SH-SY5Y (cell line): ENCODE measurements at regions not wholly inside any gene's neighbourhood (a gene's known extent, or its start where the extent isn't known, plus 50 kb on each side); places are given as distances from the start of the nearest gene placed in this dataset.

Source experiments
- GATA2 ChIP-seq: IDR thresholded peaks from 2 replicates; pipeline ENCODE4 v1.6.1; 2011; ENCODE audit warnings: mild to moderate bottlenecking, low read depth, low read length
- GATA3 ChIP-seq: IDR thresholded peaks from 2 replicates; pipeline ENCODE4 v1.6.1; 2011; ENCODE audit warnings: low read depth, mild to moderate bottlenecking, low read length, moderate library complexity

DNA sequence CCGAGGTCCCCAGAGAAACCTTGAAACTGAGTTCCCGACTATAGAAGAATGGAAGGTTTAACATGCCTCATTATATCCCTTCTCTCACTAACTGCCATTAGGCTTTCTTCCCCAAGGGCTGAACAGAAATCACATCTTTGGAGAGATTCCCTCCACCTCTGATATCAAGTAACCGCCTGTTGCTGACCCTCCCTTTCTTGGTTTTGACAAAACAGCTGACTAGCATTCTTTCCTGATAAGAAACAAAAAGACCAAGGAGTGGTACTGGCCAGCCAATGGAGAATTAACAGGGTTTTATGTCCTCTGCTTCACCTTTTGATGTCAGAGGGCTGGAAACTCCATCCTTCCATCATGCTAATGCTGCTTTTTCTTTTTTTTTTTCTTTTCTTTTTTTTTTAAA, 176.6 kb upstream of the ADGRB3 start:
- TF ChIP-seq GATA3 (no peak), GATA2 (no peak)

DNA sequence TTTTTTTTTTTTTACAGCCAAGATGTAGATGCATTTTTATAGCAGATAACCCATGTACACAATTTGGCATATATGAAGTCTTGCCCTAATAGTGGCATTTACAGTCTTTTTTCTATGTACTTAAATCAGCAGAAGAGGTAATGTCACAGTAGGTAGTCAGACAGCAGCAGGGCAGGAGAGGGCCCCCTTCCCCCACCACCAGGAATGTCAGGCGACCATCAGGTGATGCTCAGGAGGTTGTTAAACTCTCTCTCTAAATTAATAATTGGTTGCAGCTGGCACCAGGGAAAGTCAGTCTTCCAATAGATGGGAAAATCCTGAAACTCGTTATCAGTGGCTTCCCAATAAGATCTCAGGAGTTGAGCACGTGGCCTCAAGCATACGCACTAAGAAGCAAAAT, 188.0 kb upstream of the ADGRB3 start:
- no peak for TF ChIP-seq GATA2
- no peak for TF ChIP-seq GATA3

DNA sequence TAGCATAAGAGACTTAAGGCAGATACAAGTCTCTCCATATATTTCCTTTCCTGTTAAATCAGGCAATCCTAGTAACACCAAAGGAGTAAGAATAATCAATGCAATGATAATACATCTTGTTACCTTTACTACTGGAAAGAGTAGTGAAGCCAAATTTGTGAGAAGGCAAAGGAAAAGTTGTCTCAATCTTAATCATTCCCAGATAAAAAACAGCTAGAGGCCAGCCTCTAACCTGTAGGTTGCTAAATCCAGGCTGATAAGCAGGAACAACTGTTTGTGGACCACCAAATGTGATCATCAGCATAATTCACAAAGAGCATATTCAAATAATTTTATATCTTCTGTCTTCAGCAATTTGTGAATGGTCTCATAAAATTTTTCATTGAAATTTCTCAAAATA, 189.2 kb upstream of the ADGRB3 start:
- no peak for TF ChIP-seq GATA2
- no peak for TF ChIP-seq GATA3

DNA sequence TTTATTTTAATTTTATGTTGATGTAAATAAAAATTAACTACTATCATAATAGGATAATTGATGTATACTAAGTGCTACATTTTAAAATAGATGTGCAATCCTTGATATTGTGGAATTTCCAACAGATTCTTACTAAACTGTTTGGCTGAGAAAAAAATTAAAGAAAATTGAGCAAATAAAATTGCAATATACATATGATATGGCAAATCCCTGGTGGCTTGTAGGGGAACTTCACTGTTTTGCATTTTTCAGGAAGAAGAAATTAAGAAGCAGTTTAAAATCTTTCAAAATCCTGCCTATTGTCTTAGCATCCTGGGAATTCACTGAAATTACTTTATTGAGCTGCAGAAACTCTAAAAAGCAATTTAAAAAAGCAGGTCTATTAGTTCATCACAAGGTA, 191.4 kb upstream of the ADGRB3 start:
- TF ChIP-seq GATA2 (no peak), GATA3 (no peak)

DNA sequence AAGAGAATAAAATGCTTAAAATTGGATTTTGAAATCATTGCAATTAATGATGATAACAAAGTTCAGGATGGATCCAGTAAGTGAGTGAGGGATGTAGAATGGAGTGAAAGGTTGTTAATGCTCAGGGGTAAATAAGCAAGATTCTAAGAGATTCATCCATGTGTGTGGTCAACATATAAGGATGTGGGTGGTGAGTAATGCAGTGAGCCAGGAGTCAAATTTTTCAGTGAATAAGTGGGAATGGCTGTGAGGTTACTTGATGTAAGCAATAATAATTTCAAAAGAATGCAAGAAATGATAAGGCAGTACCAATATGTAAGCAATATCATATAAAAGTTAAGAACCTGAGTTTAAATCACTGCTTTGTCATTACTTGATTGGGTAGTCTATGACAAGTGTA, 207.5 kb upstream of the ADGRB3 start:
- TF ChIP-seq GATA2 (no peak), GATA3 (no peak)

DNA sequence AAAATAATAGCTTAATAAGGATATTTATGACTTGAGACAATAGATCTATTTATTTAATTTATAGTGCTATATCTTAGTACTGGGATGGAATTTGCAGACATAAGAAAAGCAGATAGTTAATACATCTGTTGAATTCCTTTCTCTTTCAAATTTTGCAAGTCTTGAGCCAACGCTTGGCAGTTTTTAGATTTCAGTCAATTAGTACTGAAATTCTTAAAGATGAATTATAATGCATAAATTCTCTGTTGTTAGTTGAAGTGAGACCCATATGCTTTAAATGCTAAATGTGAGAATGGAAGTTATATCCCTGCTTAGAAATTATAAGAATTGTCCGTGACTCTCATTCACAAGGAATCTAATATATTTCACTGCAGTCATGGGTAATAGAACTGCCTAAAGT, 225.1 kb upstream of the ADGRB3 start:
- TF ChIP-seq GATA2, result no peak
- no peak for TF ChIP-seq GATA3

DNA sequence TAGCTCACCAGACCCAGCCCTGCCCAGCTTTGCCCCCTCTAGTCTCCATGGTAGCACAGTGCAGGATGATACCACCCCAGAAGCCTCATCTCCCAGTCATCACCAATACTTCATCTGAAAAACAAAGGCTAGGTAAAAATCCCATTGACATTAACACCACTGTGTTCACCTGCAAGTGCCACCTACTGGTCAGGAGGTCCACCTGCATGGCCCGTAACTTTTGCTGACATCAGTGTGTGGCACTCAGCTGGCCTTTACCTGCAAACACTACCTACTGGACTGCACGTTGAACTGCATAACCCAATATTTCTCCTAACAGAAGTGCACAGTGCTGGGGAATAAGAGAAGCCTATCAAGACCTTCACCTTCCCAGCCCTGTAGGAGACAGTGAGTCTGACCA, 234.7 kb upstream of the ADGRB3 start:
- TF ChIP-seq GATA3, result no peak
- no peak for TF ChIP-seq GATA2

DNA sequence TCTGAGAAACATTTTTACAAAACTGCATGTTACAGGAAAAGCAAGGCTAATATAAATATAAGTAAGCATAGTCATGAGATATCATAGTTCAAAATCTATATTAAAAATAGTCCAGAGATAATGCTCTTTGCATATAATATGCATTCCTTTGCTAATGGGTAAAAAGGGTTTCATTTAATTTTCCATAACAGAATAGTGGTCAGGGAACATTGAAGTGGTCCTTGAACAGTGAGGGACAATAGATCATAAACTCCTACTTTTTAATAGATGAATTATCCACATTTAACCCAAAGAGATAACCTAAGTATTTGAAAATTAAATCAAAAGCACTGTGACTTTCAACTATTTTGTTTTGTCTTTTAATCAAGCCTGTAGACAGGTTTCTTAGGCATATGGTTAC, 243.1 kb upstream of the ADGRB3 start:
- TF ChIP-seq GATA3 (no peak), GATA2 (no peak)

DNA sequence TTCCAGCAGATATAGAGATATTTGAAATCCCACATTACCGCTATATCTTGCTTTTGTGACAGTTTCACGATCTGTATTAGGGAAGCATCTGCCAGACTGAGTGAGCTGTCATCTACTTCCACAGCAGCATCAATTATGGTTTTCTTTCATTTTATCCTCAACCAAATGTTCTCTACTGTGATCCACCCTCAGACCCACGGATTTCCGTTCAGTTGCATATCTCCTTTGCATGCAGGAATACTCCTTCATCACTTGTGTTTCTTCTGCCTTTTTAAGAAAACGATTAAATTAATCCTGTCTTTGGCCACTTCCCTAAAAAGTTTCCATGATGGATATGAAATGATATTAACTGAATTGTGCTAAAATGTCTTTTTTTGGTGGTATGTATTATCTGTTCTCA, 262.1 kb upstream of the ADGRB3 start:
- TF ChIP-seq GATA3 (no peak), GATA2 (no peak)

DNA sequence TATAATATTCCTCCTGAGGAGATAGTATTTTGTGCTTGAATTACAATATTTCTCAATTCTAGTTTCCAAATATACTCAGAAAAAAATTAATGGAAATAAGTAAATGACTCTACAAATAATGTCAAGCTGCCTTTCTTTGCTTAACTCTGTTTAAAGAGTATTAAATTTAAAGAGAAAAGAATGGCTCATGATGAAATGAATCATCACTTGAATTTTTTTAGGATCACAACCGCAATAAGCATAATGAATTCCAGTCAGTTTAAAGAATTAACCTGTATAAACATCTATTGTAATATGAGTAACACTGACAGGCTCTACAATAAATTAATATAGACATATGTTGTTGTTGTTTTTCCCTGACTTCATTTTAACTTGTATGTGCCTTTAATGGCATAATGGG, 266.2 kb upstream of the ADGRB3 start:
- TF ChIP-seq GATA2 (no peak), GATA3 (no peak)

DNA sequence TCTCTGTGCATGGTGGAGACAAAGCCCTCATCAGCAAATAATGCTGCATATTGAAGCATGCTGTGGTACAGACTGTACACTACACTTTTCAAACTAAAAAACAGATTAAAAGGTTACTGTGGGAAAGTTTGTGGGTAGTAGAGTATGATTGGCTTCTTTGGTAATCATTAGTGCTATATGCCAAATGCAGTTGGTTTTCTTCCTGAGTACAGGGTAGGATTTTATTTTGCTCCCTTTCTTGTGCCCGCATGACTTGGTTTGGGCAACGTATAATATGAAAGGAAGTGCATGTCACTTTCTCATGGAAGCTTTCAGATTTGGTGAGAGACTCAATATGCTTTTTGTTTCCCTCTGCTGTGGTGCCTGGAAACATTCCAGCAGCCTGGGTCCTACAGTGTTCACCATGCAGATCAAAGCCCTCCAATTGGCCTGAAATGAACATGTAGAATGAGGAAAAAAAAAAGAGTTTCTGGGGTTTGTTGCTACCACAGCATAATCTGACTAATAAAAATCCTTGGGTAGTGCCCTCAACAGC, 270.7 kb upstream of the ADGRB3 start:
- TF ChIP-seq GATA2 (no peak), GATA3 (no peak)

DNA sequence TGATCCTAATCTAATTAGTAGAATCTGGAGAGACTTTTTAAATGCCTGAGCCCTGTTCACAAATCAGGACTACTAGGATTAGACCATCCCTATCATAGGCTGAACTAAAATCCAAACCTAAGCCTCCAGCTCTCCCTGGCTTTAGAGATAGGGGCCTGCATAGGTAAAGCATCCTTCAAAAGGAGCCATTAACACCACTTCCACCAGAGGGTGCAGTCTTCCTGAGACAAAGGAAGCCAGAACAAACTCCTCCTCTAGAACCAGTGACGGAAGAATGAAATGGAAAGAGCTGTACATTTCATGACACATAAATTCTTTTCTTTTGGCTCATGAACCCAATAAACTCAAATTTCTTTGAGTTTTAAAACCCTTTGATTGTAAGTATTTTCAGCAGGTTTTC, 291.2 kb upstream of the ADGRB3 start:
- TF ChIP-seq GATA3, result no peak
- no peak for TF ChIP-seq GATA2

DNA sequence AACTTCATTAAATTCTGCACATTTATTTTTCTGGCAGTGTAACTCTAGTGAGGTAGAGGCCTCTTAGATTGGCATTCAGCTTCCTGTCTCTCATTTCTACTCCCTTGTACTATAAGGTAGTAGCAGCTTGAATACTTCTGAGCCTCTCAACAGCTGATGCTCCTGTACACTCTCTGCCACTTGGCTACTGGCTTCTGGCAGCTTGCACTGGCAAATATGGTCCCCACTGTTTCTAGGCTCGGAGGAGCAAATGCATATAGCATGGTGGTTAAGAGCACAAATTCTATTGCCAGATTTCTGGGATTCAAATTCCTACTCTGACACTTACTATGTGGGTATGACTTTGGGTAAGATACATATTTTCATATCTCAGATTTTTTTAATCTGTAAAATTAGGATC, 292.8 kb upstream of the ADGRB3 start:
- TF ChIP-seq GATA3, result no peak
- no peak for TF ChIP-seq GATA2

DNA sequence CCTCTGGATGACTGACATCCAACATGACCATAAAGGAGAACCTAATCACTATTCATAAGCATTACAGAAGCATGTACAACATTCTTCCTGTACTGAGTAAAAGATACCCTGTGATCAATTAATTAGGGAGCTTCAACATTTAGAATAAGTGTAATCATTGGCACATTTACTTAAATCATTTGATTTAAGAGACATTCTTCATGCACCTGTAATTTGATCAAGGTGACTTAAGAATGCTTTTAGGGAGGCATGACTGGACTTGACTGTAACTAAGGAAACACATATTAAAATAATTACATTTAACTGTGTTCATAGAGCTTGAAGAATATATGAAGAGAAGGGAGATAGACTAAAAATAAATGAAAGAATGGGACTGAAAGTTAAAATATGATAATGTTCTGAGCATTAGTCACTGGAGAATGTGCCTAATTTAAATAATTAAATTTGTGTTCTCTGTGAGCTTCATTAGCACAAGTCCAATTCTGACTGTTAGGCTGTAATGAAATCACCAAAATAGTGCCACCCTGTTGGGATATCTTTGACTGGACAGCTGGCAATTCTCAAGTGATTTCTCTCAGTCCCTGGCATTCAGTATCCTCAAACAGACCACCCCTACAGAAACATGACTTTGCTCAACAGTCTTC, 295.5 kb upstream of the ADGRB3 start:
- TF ChIP-seq GATA3 (no peak), GATA2 (no peak)

DNA sequence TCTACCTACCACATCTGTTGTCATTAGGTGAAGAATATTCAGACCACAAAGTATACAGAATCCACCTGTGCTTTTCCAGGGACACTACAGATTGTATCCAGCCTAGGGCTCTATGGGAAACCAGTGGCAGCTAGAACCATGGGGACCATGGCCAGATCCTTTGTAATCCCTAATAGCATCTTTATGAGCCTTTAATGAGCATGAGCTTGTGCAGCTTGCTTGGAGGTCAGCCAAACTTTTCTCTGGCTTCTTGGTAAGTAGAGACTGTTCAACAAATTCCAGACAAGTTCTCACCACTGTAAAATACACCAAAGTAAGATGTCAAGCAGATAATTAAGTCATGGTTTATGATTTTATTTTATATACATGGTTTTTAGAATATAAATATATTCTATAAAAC, 301.6 kb upstream of the ADGRB3 start:
- TF ChIP-seq GATA2 (no peak), GATA3 (no peak)

DNA sequence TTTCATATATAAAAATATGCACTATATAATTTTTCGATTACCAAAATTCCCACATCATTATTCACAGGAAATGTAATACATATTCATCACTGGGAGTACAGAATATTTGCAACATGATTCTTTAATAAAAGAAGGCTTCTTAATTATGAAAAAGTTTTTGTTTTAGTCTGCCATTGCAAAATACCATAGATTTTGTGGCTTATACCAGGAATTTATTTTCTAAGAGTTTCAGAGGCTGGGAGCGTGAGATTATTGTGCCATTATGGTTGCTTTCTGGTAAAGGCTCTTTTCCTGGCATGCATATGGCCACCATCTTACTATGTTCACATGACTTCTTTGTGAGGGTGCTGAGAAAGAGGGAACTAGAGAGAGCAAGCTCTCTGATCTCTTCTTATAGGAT, 306.9 kb upstream of the ADGRB3 start:
- TF ChIP-seq GATA2 (no peak), GATA3 (no peak)

DNA sequence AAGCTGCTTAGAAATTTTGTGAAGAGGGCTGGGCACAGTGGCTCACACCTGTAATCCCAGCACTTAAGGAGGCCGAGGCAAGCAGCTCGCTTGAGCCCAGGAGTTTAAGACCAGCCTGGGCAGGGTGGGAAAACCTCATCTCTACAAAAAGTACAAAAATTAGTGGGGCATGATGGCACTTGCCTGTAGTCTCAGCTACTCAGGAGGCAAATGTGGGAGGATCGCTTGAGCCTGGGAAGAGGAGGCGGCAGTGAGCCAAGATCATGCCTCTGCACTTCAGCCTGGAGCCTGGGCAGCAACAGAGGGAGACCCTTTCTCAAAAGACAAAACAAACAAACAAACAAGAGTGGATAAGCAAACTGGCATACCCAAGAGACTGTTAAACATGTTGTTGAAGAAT, 308.3 kb upstream of the ADGRB3 start:
- no peak for TF ChIP-seq GATA2
- TF ChIP-seq GATA3, result no peak
